ENCODE measurements at regions not wholly inside any gene's neighbourhood (a gene's known extent, or its start where the extent isn't known, plus 50 kb on each side); places are given as distances from the start of the nearest gene placed in this dataset.

DNA sequence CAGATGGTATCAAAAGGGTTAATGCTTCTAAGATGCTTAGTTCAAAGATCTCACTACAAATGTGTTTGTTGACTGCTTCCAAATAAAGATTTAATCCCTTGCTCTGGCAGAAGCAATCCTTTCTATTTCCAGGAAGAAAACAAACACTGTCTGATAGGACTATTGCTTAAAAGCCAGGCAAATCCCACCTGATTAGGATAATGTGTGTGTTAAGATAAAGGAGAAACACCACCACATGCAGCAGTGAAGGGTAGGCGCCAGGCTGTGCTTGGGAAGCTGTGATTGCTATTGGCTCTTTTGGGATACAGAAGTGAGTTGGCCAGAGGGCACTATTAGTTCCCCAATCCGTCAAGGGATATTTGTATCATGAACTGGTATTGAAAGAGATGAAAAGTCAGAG, 62.8 kb upstream of the LRCH1 start:
- no peaks in the 10 kb centered on the region for H3K4me1 Mint-ChIP-seq

DNA sequence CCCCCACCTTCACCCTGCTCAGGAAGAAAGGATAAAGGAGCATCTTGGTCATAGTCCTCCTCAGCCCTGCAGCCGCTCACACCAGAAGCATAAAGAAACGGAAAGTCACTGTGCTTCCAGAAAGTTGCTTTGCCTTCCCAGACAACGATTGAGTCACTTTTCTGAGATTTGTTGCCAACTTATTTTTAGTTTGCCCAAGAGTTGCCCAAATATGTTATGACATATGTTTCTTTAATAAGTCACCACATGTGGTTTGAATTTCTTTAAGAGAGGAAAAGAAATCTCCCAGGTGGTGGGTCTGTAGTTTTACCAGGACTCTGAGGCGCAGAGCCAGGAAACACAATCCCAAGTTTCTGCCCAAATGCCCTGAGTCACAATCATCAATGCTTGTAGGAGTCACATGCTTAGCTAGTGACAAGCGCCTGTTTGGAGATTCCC, 63.4 kb upstream of the LRCH1 start:
- no peak for DNase-seq
- Histone ChIP-seq H3K4me3 (ENCODE audit: low read length) (no peak overlapping the region), H3K27me3 (ENCODE audit: control insufficient read depth in 2 of 2, insufficient read depth in 2 of 2, low read length in 2 of 2) (no peaks in the 10 kb centered on the region), H3K36me3 (ENCODE audit: control insufficient read depth in 2 of 3, insufficient read depth in 3 of 3, low read length in 3 of 3) (no peaks in the 10 kb centered on the region), H3K27ac (ENCODE audit: low read depth, low read length) (no peak overlapping the region), H3K4me1 (ENCODE audit: control insufficient read depth in 2 of 2, insufficient read depth in 2 of 2, low read length in 2 of 2) (no peaks in the 10 kb centered on the region), H3K9me3 (ENCODE audit: control insufficient read depth in 2 of 3, low read length in 3 of 3) (peaks cover 0 to 6% (median 0%) of the 10 kb centered on the region in 3 experiments)
- ChIA-PET CTCF (interaction anchor here (0.5 kb wide), 1 partner anchor 1285 kb away, joined by 4 read pairs; no protein-coding TSS in a partner anchor), POLR2A (no interaction called here)
- intact Hi-C loops (cut with micrococcal nuclease), result no loop called here
- H3K4me3 Mint-ChIP-seq, result no peak overlapping the region
- peaks cover 0 to 8% (median 0%) of the 10 kb centered on the region in 5 donors for H3K27me3 Mint-ChIP-seq
- H3K9me3 Mint-ChIP-seq, result peaks cover 0 to 23% (median 7%) of the 10 kb centered on the region in 11 donors
- H3K27ac Mint-ChIP-seq, result no peak overlapping the region
- no peak for ATAC-seq
- H3K4me1 Mint-ChIP-seq, result no peaks in the 10 kb centered on the region
- H3K36me3 Mint-ChIP-seq, result peaks cover 0 to 3% (median 1%) of the 10 kb centered on the region in 5 donors

More for the DNA sequence above, 62.8 kb upstream of the LRCH1 start:
- Histone ChIP-seq H3K27ac (ENCODE audit: low read depth, low read length) (no peak overlapping the region), H3K9me3 (ENCODE audit: control insufficient read depth in 2 of 3, low read length in 3 of 3) (peaks cover 0 to 1% (median 0%) of the 10 kb centered on the region in 3 experiments), H3K4me3 (ENCODE audit: low read length) (no peak overlapping the region), H3K27me3 (ENCODE audit: control insufficient read depth in 2 of 2, insufficient read depth in 2 of 2, low read length in 2 of 2) (no peaks in the 10 kb centered on the region), H3K4me1 (ENCODE audit: control insufficient read depth in 2 of 2, insufficient read depth in 2 of 2, low read length in 2 of 2) (no peaks in the 10 kb centered on the region), H3K36me3 (ENCODE audit: control insufficient read depth in 2 of 3, insufficient read depth in 3 of 3, low read length in 3 of 3) (no peaks in the 10 kb centered on the region)
- no peak for DNase-seq
- Mint-ChIP-seq H3K9me3 (peaks cover 0 to 17% (median 6%) of the 10 kb centered on the region in 11 donors), H3K4me3 (no peak overlapping the region), H3K27ac (no peak overlapping the region), H3K36me3 (peaks cover 0 to 3% (median 0%) of the 10 kb centered on the region in 5 donors), H3K27me3 (peaks cover 0 to 8% (median 0%) of the 10 kb centered on the region in 5 donors)
- intact Hi-C loops (cut with micrococcal nuclease), result no loop called here
- CTCF ChIA-PET, result no interaction called here
- no peak for ATAC-seq
- POLR2A ChIA-PET, result no interaction called here

DNA sequence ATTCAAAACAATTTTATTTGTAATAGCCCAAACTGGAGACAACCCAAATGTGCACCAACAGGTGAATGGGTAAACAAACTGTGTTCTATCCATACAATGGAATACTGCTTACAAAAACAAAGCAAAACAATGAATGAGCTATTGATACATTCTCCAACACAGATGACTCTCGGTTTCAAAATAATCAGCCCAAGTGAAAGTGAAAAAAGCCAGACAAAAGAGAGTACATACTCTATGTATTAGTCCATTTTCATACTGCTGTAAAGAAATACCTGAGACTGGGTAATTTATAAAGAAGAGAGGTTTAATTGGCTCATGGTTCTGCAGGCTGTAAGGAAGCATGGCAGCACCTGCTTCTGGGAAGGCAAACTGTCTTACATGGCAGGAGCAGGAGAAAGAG, 65.2 kb upstream of the LRCH1 start:
- no peaks in the 10 kb centered on the region for H3K36me3 ChIP-seq (ENCODE audit: control insufficient read depth in 2 of 3, insufficient read depth in 3 of 3, low read length in 3 of 3)
- Mint-ChIP-seq H3K27me3 (peaks cover 0 to 8% (median 2%) of the 10 kb centered on the region in 5 donors), H3K4me1 (no peaks in the 10 kb centered on the region), H3K4me3 (no peak overlapping the region), H3K9me3 (peaks cover 3 to 40% (median 16%) of the 10 kb centered on the region in 11 donors), H3K36me3 (peaks cover 0 to 4% (median 3%) of the 10 kb centered on the region in 5 donors), H3K27ac (no peak overlapping the region)
- ChIA-PET CTCF (no interaction called here), POLR2A (no interaction called here)
- H3K27ac ChIP-seq (ENCODE audit: low read depth, low read length), result no peak overlapping the region
- DNase-seq (no peak), ATAC-seq (no peak)
- intact Hi-C loops (cut with micrococcal nuclease), result no loop called here
- H3K4me1 ChIP-seq (ENCODE audit: control insufficient read depth in 2 of 2, insufficient read depth in 2 of 2, low read length in 2 of 2), result no peaks in the 10 kb centered on the region
- peaks cover 0 to 22% (median 4%) of the 10 kb centered on the region in 3 experiments for H3K9me3 ChIP-seq (ENCODE audit: control insufficient read depth in 2 of 3, low read length in 3 of 3)
- no peaks in the 10 kb centered on the region for H3K27me3 ChIP-seq (ENCODE audit: control insufficient read depth in 2 of 2, insufficient read depth in 2 of 2, low read length in 2 of 2)
- no peak overlapping the region for H3K4me3 ChIP-seq (ENCODE audit: low read length)

DNA sequence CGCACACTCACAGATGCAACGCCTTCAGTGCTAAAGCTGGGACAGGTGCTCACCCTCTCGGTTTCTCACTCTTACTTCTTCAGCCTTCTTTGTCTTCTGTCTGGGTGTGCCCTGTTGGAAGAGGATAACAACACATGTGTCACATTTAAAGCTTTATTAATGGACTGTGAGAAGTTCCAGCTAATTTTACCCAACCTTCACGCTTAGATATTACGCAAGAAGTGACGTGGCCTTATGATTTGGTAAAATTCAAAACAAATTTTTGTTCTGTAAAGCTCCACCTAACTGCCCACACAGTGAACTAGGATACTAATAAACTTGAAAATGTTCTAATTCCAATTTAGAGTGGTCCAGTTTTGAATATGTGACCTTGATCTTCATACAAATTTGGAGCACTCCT, 66.7 kb upstream of the LRCH1 start:
- Histone ChIP-seq H3K4me3 (ENCODE audit: low read length) (no peak overlapping the region), H3K27me3 (ENCODE audit: control insufficient read depth in 2 of 2, insufficient read depth in 2 of 2, low read length in 2 of 2) (no peaks in the 10 kb centered on the region), H3K9me3 (ENCODE audit: control insufficient read depth in 2 of 3, low read length in 3 of 3) (peaks cover 0 to 22% (median 4%) of the 10 kb centered on the region in 3 experiments), H3K4me1 (ENCODE audit: control insufficient read depth in 2 of 2, insufficient read depth in 2 of 2, low read length in 2 of 2) (no peaks in the 10 kb centered on the region), H3K36me3 (ENCODE audit: control insufficient read depth in 2 of 3, insufficient read depth in 3 of 3, low read length in 3 of 3) (no peaks in the 10 kb centered on the region), H3K27ac (ENCODE audit: low read depth, low read length) (no peak overlapping the region)
- peaks cover 0 to 8% (median 2%) of the 10 kb centered on the region in 5 donors for H3K27me3 Mint-ChIP-seq
- CTCF ChIA-PET, result no interaction called here
- POLR2A ChIA-PET, result no interaction called here
- intact Hi-C loops (cut with micrococcal nuclease), result no loop called here
- no peaks in the 10 kb centered on the region for H3K4me1 Mint-ChIP-seq
- ATAC-seq (no peak), DNase-seq (no peak)
- H3K9me3 Mint-ChIP-seq, result peaks cover 5 to 48% (median 20%) of the 10 kb centered on the region in 11 donors
- H3K4me3 Mint-ChIP-seq, result no peak overlapping the region
- H3K36me3 Mint-ChIP-seq, result peaks cover 0 to 4% (median 3%) of the 10 kb centered on the region in 5 donors
- H3K27ac Mint-ChIP-seq, result no peak overlapping the region

DNA sequence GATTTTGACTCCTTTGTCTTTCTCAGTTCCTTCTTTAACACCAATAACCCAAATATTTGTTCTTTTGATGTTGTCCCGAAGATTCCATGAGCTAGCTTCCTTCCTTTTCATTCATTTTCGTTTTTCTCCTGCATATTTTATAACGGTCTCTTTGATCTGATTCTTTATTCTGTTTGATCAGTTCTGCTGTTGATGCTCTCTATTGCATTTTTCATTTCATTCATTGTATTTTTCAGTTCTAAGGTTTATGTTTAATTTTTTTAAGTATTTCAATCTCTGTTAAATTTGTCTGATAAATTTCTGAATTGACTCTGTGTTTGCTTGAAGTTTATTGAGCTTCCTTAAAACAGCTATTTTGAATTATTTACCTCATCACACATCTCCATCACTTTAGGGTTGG, 68.4 kb upstream of the LRCH1 start:
- Mint-ChIP-seq H3K27me3 (peaks cover 0 to 8% (median 5%) of the 10 kb centered on the region in 5 donors), H3K27ac (no peak overlapping the region), H3K4me3 (no peak overlapping the region), H3K9me3 (peaks cover 5 to 50% (median 20%) of the 10 kb centered on the region in 11 donors), H3K36me3 (peaks cover 0 to 4% (median 3%) of the 10 kb centered on the region in 5 donors), H3K4me1 (no peaks in the 10 kb centered on the region)
- intact Hi-C loops (cut with micrococcal nuclease), result no loop called here
- ChIA-PET POLR2A (no interaction called here), CTCF (interaction anchor here (0.6 kb wide), 1 partner anchor 157 kb away, joined by 3 read pairs; no protein-coding TSS in a partner anchor)
- H3K27ac ChIP-seq (ENCODE audit: low read depth, low read length), result no peak overlapping the region
- no peaks in the 10 kb centered on the region for H3K4me1 ChIP-seq (ENCODE audit: control insufficient read depth in 2 of 2, insufficient read depth in 2 of 2, low read length in 2 of 2)
- DNase-seq (no peak), ATAC-seq (no peak)
- no peaks in the 10 kb centered on the region for H3K27me3 ChIP-seq (ENCODE audit: control insufficient read depth in 2 of 2, insufficient read depth in 2 of 2, low read length in 2 of 2)
- no peak overlapping the region for H3K4me3 ChIP-seq (ENCODE audit: low read length)
- H3K36me3 ChIP-seq (ENCODE audit: control insufficient read depth in 2 of 3, insufficient read depth in 3 of 3, low read length in 3 of 3), result no peaks in the 10 kb centered on the region
- peaks cover 0 to 22% (median 4%) of the 10 kb centered on the region in 3 experiments for H3K9me3 ChIP-seq (ENCODE audit: control insufficient read depth in 2 of 3, low read length in 3 of 3)

DNA sequence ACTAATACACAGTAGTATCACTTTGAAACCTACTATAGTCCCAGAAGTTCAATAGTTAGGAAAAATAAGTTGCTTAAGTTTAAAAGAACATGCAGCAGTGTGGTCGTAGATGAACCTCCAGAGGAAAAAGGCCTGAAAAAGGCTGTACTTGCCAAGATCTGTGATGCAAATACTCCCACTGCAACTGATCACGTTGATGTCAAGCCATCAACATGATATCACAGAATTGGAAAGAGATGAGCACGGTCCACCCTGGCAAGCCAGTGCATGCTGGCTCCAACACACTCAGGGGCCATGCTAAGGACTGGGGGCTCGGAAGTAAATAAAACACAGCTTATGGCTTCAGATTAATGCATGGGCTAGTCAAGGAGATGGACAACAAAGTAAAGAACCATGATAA, 71.8 kb upstream of the LRCH1 start:
- Mint-ChIP-seq H3K9me3 (peaks cover 5 to 45% (median 18%) of the 10 kb centered on the region in 11 donors), H3K4me1 (no peaks in the 10 kb centered on the region), H3K36me3 (peaks cover 0 to 4% (median under 1%) of the 10 kb centered on the region in 5 donors), H3K4me3 (no peak overlapping the region), H3K27ac (no peak overlapping the region), H3K27me3 (peaks cover 0 to 9% (median 0%) of the 10 kb centered on the region in 5 donors)
- H3K4me1 ChIP-seq (ENCODE audit: control insufficient read depth in 2 of 2, insufficient read depth in 2 of 2, low read length in 2 of 2), result no peaks in the 10 kb centered on the region
- H3K27me3 ChIP-seq (ENCODE audit: control insufficient read depth in 2 of 2, insufficient read depth in 2 of 2, low read length in 2 of 2), result no peaks in the 10 kb centered on the region
- H3K9me3 ChIP-seq (ENCODE audit: control insufficient read depth in 2 of 3, low read length in 3 of 3), result peaks cover 0 to 22% (median 4%) of the 10 kb centered on the region in 3 experiments
- no peak overlapping the region for H3K27ac ChIP-seq (ENCODE audit: low read depth, low read length)
- ChIA-PET CTCF (no interaction called here), POLR2A (interaction anchor here (0.6 kb wide), 1 partner anchor 932 kb away, joined by 3 read pairs; no protein-coding TSS in a partner anchor)
- intact Hi-C loops (cut with micrococcal nuclease), result no loop called here
- no peak for ATAC-seq
- DNase-seq, result no peak
- no peak overlapping the region for H3K4me3 ChIP-seq (ENCODE audit: low read length)
- no peaks in the 10 kb centered on the region for H3K36me3 ChIP-seq (ENCODE audit: control insufficient read depth in 2 of 3, insufficient read depth in 3 of 3, low read length in 3 of 3)

DNA sequence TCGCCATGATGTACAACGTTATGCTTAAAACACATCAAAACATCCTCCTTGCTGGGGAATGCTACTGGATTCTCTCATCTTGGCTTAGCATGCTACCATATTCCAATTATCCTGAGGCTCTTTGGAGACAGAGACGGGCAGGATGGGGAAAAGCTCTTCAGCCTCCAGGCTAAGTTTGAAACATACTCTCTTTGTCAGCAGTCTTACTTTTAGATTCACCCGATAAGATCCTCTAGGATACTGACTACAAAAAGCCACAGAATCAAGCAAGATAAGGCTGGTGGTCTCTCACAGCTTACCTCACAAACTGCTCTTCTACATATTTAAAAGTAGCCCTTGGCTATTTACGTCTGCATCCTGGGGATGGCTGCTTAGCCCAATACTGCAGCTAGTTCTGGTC, 72.8 kb upstream of the LRCH1 start:
- Mint-ChIP-seq H3K27me3 (peaks cover 0 to 9% (median 2%) of the 10 kb centered on the region in 5 donors), H3K4me3 (no peak overlapping the region), H3K36me3 (peaks cover 0 to 4% (median 0%) of the 10 kb centered on the region in 5 donors), H3K9me3 (peaks cover 5 to 35% (median 18%) of the 10 kb centered on the region in 11 donors), H3K4me1 (no peaks in the 10 kb centered on the region), H3K27ac (no peak overlapping the region)
- H3K4me3 ChIP-seq (ENCODE audit: low read length), result no peak overlapping the region
- ATAC-seq (no peak), DNase-seq (no peak)
- CTCF ChIA-PET, result interaction anchor here (1.2 kb wide), 1 partner anchor 15 kb away, joined by 4 read pairs; no protein-coding TSS in a partner anchor
- intact Hi-C loops (cut with micrococcal nuclease), result no loop called here
- peaks cover 0 to 21% (median 4%) of the 10 kb centered on the region in 3 experiments for H3K9me3 ChIP-seq (ENCODE audit: control insufficient read depth in 2 of 3, low read length in 3 of 3)
- H3K36me3 ChIP-seq (ENCODE audit: control insufficient read depth in 2 of 3, insufficient read depth in 3 of 3, low read length in 3 of 3), result no peaks in the 10 kb centered on the region
- POLR2A ChIA-PET, result no interaction called here
- H3K27me3 ChIP-seq (ENCODE audit: control insufficient read depth in 2 of 2, insufficient read depth in 2 of 2, low read length in 2 of 2), result no peaks in the 10 kb centered on the region
- no peak overlapping the region for H3K27ac ChIP-seq (ENCODE audit: low read depth, low read length)
- H3K4me1 ChIP-seq (ENCODE audit: control insufficient read depth in 2 of 2, insufficient read depth in 2 of 2, low read length in 2 of 2), result no peaks in the 10 kb centered on the region
